Mesendoderm (in vitro differentiated cells): ENCODE measurements at regions not wholly inside any gene's neighbourhood (a gene's known extent, or its start where the extent isn't known, plus 50 kb on each side); places are given as distances from the start of the nearest gene placed in this dataset.
A peak's percentile ranks its signal among the peaks of the same experiment; 100 is the strongest.

ENCODE experiments used
- DNase-seq: peaks from one replicate; pipeline ENCODE4 v3.0.0; 2013
- H2AK5ac ChIP-seq: 2 replicates; pipeline ENCODE4 v1.6.1; 2013; ENCODE audit warnings: low read length, inconsistent platforms
- H2BK120ac ChIP-seq: 2 replicates; pipeline ENCODE4 v1.6.1; 2013; ENCODE audit warnings: low read depth, mild to moderate bottlenecking, low read length, moderate library complexity, mixed read lengths
- H2BK15ac ChIP-seq: replicated peaks from 2 replicates; pipeline ENCODE4 v1.6.1; 2013; ENCODE audit warnings: low read depth, mild to moderate bottlenecking, moderate library complexity
- H2BK5ac ChIP-seq: 2 replicates; pipeline ENCODE4 v1.6.1; 2013; ENCODE audit warnings: low read length, inconsistent platforms
- H3K18ac ChIP-seq: 2 replicates; pipeline ENCODE4 v1.6.1; 2013; ENCODE audit warnings: mild to moderate bottlenecking, low read length, mixed read lengths
- H3K23ac ChIP-seq: one replicate; pipeline ENCODE4 v1.6.1; 2013; ENCODE audit warnings: low read length
- H3K27ac ChIP-seq: 2 replicates; pipeline ENCODE4 v1.5.1; 2013; ENCODE audit warnings: low read depth, mild to moderate bottlenecking, inconsistent platforms, low read length, moderate library complexity
- H3K27me3 ChIP-seq: 2 replicates; pipeline ENCODE4 v1.6.1; 2013; ENCODE audit warnings: low read length, control low read depth, mild to moderate bottlenecking, inconsistent platforms; ENCODE audit not compliant: insufficient read depth, poor library complexity
- H3K36me3 ChIP-seq: 2 replicates; pipeline ENCODE4 v1.6.1; 2013; ENCODE audit warnings: low read length, inconsistent platforms; ENCODE audit not compliant: control insufficient read depth, insufficient read depth
- H3K4ac ChIP-seq: one replicate; pipeline ENCODE4 v1.6.1; 2013; ENCODE audit warnings: low read depth, mild to moderate bottlenecking, low read length, moderate library complexity
- H3K4me1 ChIP-seq: 2 replicates; pipeline ENCODE4 v1.6.1; 2013; ENCODE audit warnings: low read depth, low read length, inconsistent platforms; ENCODE audit not compliant: control insufficient read depth
- H3K4me2 ChIP-seq: 2 replicates; pipeline ENCODE4 v1.6.1; 2013; ENCODE audit warnings: low read length
- H3K4me3 ChIP-seq: 2 replicates; pipeline ENCODE4 v1.5.1; 2013; ENCODE audit warnings: mild to moderate bottlenecking, low read length
- H3K56ac ChIP-seq: one replicate; pipeline ENCODE4 v1.6.1; 2013; ENCODE audit warnings: low read length
- H3K79me1 ChIP-seq: 2 replicates; pipeline ENCODE4 v1.6.1; 2013; ENCODE audit warnings: low read length, inconsistent platforms
- H3K79me2 ChIP-seq: 2 replicates; pipeline ENCODE4 v1.6.1; 2013; ENCODE audit warnings: mild to moderate bottlenecking, low read length; ENCODE audit not compliant: control insufficient read depth, insufficient read depth
- H3K9ac ChIP-seq: 2 replicates; pipeline ENCODE4 v1.6.1; 2013; ENCODE audit warnings: low read length, inconsistent platforms
- H4K5ac ChIP-seq: one replicate; pipeline ENCODE4 v1.6.1; 2013; ENCODE audit warnings: low read length
- H4K8ac ChIP-seq: one replicate; pipeline ENCODE4 v1.6.1; 2013; ENCODE audit warnings: low read depth, mild to moderate bottlenecking, control low read depth, low read length, moderate library complexity
- WGBS: extraction: QIAGEN DNeasy Blood & Tissue Kit; methylation state at CpG from one replicate; pipeline ENCODE4 v1.1.7; 2013; ENCODE audit warnings: low lambda C conversion rate, missing lambda C conversion rate; ENCODE audit not compliant: insufficient coverage; ENCODE audit errors: extremely low coverage; 5-methylcytosine and 5-hydroxymethylcytosine counted together

- DNase-seq, result no peak
- H3K23ac ChIP-seq, result no peak overlapping the region
- no peaks in the 10 kb centered on the region for H3K79me2 ChIP-seq
- H2BK15ac ChIP-seq, result no peak overlapping the region
- no peaks in the 10 kb centered on the region for H3K4me1 ChIP-seq
- H3K27ac ChIP-seq, result no peak overlapping the region
- no peaks in the 10 kb centered on the region for H3K36me3 ChIP-seq
- no peak overlapping the region for H4K5ac ChIP-seq
- H3K56ac ChIP-seq, result no peak overlapping the region
- H2BK5ac ChIP-seq, result no peak overlapping the region
- H3K4me3 ChIP-seq, result no peak overlapping the region
- no peaks in the 10 kb centered on the region for H3K79me1 ChIP-seq
- no CpG with 5 or more reads among the region's 2 CpGs for WGBS
- H3K4me2 ChIP-seq, result no peak overlapping the region
- H3K9ac ChIP-seq, result no peak overlapping the region
- H4K8ac ChIP-seq, result no peak overlapping the region
- no peak overlapping the region for H3K4ac ChIP-seq
- H2AK5ac ChIP-seq, result no peak overlapping the region
- no peaks in the 10 kb centered on the region for H3K27me3 ChIP-seq
- no peak overlapping the region for H2BK120ac ChIP-seq
- H3K18ac ChIP-seq, result no peak overlapping the region
Observed at GRCh38 chr4:137823007-137823406, 290.7 kb upstream of the PCDH18 start.

GRCh38 chr4:137819964-137820383, 287.7 kb upstream of the PCDH18 start:
- Histone ChIP-seq H2BK5ac (no peak overlapping the region), H3K4me1 (no peaks in the 10 kb centered on the region), H3K36me3 (no peaks in the 10 kb centered on the region), H3K79me1 (no peaks in the 10 kb centered on the region), H2BK15ac (no peak overlapping the region), H4K5ac (no peak overlapping the region), H3K23ac (no peak overlapping the region), H3K4me2 (no peak overlapping the region), H3K79me2 (no peaks in the 10 kb centered on the region), H3K4me3 (no peak overlapping the region), H2AK5ac (no peak overlapping the region), H2BK120ac (no peak overlapping the region), H4K8ac (no peak overlapping the region), H3K4ac (no peak overlapping the region), H3K27ac (no peak overlapping the region), H3K56ac (no peak overlapping the region), H3K27me3 (no peaks in the 10 kb centered on the region), H3K18ac (no peak overlapping the region), H3K9ac (no peak overlapping the region)
- DNase-seq, result peak; percentile 85
- no CpG with 5 or more reads among the region's 1 CpG for WGBS

- Histone ChIP-seq H3K4ac (no peak overlapping the region), H3K4me3 (no peak overlapping the region), H3K79me2 (no peaks in the 10 kb centered on the region), H3K27me3 (no peaks in the 10 kb centered on the region), H3K56ac (no peak overlapping the region), H3K36me3 (no peaks in the 10 kb centered on the region), H2BK15ac (no peak overlapping the region), H3K4me2 (no peak overlapping the region), H3K9ac (no peak overlapping the region), H2BK120ac (no peak overlapping the region), H3K27ac (no peak overlapping the region), H3K4me1 (no peaks in the 10 kb centered on the region), H4K8ac (no peak overlapping the region), H3K18ac (no peak overlapping the region), H3K23ac (no peak overlapping the region), H2AK5ac (no peak overlapping the region), H3K79me1 (no peaks in the 10 kb centered on the region), H2BK5ac (no peak overlapping the region), H4K5ac (no peak overlapping the region)
- WGBS, result no CpG with 5 or more reads among the region's 4 CpGs
- no peak for DNase-seq
Observed at GRCh38 chr4:137812258-137812657, 280.0 kb upstream of the PCDH18 start.

GRCh38 chr4:137806420-137806819, 274.1 kb upstream of the PCDH18 start:
- H3K27me3 ChIP-seq, result no peaks in the 10 kb centered on the region
- H3K4me2 ChIP-seq, result no peak overlapping the region
- H3K79me2 ChIP-seq, result no peaks in the 10 kb centered on the region
- H2AK5ac ChIP-seq, result no peak overlapping the region
- DNase-seq, result no peak
- no peak overlapping the region for H3K4me3 ChIP-seq
- H2BK15ac ChIP-seq, result no peak overlapping the region
- H4K5ac ChIP-seq, result no peak overlapping the region
- no peak overlapping the region for H3K56ac ChIP-seq
- no peak overlapping the region for H3K4ac ChIP-seq
- H2BK5ac ChIP-seq, result no peak overlapping the region
- no CpG with 5 or more reads among the region's 3 CpGs for WGBS
- no peak overlapping the region for H3K27ac ChIP-seq
- H3K4me1 ChIP-seq, result no peaks in the 10 kb centered on the region
- no peak overlapping the region for H3K18ac ChIP-seq
- no peak overlapping the region for H2BK120ac ChIP-seq
- H3K36me3 ChIP-seq, result no peaks in the 10 kb centered on the region
- H3K23ac ChIP-seq, result no peak overlapping the region
- H4K8ac ChIP-seq, result no peak overlapping the region
- H3K9ac ChIP-seq, result no peak overlapping the region
- no peaks in the 10 kb centered on the region for H3K79me1 ChIP-seq

- Histone ChIP-seq H3K27me3 (no peaks in the 10 kb centered on the region), H4K5ac (no peak overlapping the region), H2BK15ac (no peak overlapping the region), H3K18ac (no peak overlapping the region), H3K79me1 (no peaks in the 10 kb centered on the region), H2BK120ac (no peak overlapping the region), H3K9ac (no peak overlapping the region), H3K4me1 (no peaks in the 10 kb centered on the region), H3K4ac (no peak overlapping the region), H3K79me2 (no peaks in the 10 kb centered on the region), H3K56ac (no peak overlapping the region), H3K36me3 (no peaks in the 10 kb centered on the region), H4K8ac (no peak overlapping the region), H2AK5ac (no peak overlapping the region), H3K4me3 (no peak overlapping the region), H3K4me2 (no peak overlapping the region), H3K27ac (no peak overlapping the region), H2BK5ac (no peak overlapping the region), H3K23ac (no peak overlapping the region)
- DNase-seq, result no peak
- no CpG with 5 or more reads among the region's 10 CpGs for WGBS
Observed at GRCh38 chr4:137804906-137805495, 272.7 kb upstream of the PCDH18 start.

- H2BK5ac ChIP-seq, result no peak overlapping the region
- no peak overlapping the region for H4K5ac ChIP-seq
- no peaks in the 10 kb centered on the region for H3K36me3 ChIP-seq
- no peak overlapping the region for H2BK120ac ChIP-seq
- no peak overlapping the region for H3K56ac ChIP-seq
- no peak overlapping the region for H2BK15ac ChIP-seq
- DNase-seq, result no peak
- H3K27ac ChIP-seq, result no peak overlapping the region
- H3K9ac ChIP-seq, result no peak overlapping the region
- H3K79me1 ChIP-seq, result no peaks in the 10 kb centered on the region
- H4K8ac ChIP-seq, result no peak overlapping the region
- no peaks in the 10 kb centered on the region for H3K79me2 ChIP-seq
- no peak overlapping the region for H3K4ac ChIP-seq
- no peak overlapping the region for H3K4me2 ChIP-seq
- H3K27me3 ChIP-seq, result no peaks in the 10 kb centered on the region
- no peak overlapping the region for H3K23ac ChIP-seq
- H3K18ac ChIP-seq, result no peak overlapping the region
- no peak overlapping the region for H2AK5ac ChIP-seq
- no peak overlapping the region for H3K4me3 ChIP-seq
- no peaks in the 10 kb centered on the region for H3K4me1 ChIP-seq
- WGBS, result no CpG with 5 or more reads among the region's 1 CpG
Observed at GRCh38 chr4:137800861-137801260, 268.6 kb upstream of the PCDH18 start.
